ENCODE measurements at regions not wholly inside any gene's neighbourhood (a gene's known extent, or its start where the extent isn't known, plus 50 kb on each side); places are given as distances from the start of the nearest gene placed in this dataset.
"Not testable (repeated sequence)": the region's sequence is repeated elsewhere in the genome, so short reads cannot be mapped to it uniquely, and the experiment has no call there.

GRCh38 chr12:131644481-131644880, 66.4 kb upstream of the SFSWAP start:
- no peaks in the 10 kb centered on the region for H4K20me1 ChIP-seq (ENCODE audit: insufficient read depth, low read length)
- no peaks in the 10 kb centered on the region for H3K27me3 ChIP-seq (ENCODE audit: insufficient read depth, low read length)
- H3K36me3 ChIP-seq (ENCODE audit: insufficient read depth, low read length), result no peaks in the 10 kb centered on the region
- no peak for DNase-seq (ENCODE audit: insufficient read length, low spot score, missing footprints)
- H3K27ac ChIP-seq (ENCODE audit: low read depth, low read length), result no peak overlapping the region
- H2AFZ ChIP-seq (ENCODE audit: low read length), result no peak overlapping the region
- TF ChIP-seq CTCF (IDR thresholded peaks at IDR 0.05; ENCODE audit: extremely low read depth, low read depth, low read length), result no peak
- H3K9me3 ChIP-seq (ENCODE audit: low read depth, low read length), result no peaks in the 10 kb centered on the region
- no peaks in the 10 kb centered on the region for H3K4me1 ChIP-seq (ENCODE audit: insufficient read depth, low read length)
- no peaks in the 10 kb centered on the region for H3K79me2 ChIP-seq (ENCODE audit: insufficient read depth, low read length)
- no peak overlapping the region for H3K4me2 ChIP-seq (ENCODE audit: insufficient read depth, low read length)
- H3K4me3 ChIP-seq (ENCODE audit: insufficient read depth, low read length), result no peak overlapping the region

- H3K27ac ChIP-seq (ENCODE audit: low read depth, low read length); H3K4me2 ChIP-seq (ENCODE audit: insufficient read depth, low read length); H3K4me3 ChIP-seq (ENCODE audit: insufficient read depth, low read length); H3K27me3 ChIP-seq (ENCODE audit: insufficient read depth, low read length); H3K36me3 ChIP-seq (ENCODE audit: insufficient read depth, low read length); H4K20me1 ChIP-seq (ENCODE audit: insufficient read depth, low read length); H3K79me2 ChIP-seq (ENCODE audit: insufficient read depth, low read length); H2AFZ ChIP-seq (ENCODE audit: low read length); H3K4me1 ChIP-seq (ENCODE audit: insufficient read depth, low read length); DNase-seq (ENCODE audit: insufficient read length, low spot score, missing footprints); H3K9me3 ChIP-seq (ENCODE audit: low read depth, low read length): not testable (repeated sequence)
Observed at GRCh38 chr12:131644917-131645316, 66.0 kb upstream of the SFSWAP start.

- not testable (repeated sequence) for H3K9me3 ChIP-seq (ENCODE audit: low read depth, low read length); H4K20me1 ChIP-seq (ENCODE audit: insufficient read depth, low read length); H3K36me3 ChIP-seq (ENCODE audit: insufficient read depth, low read length); DNase-seq (ENCODE audit: insufficient read length, low spot score, missing footprints); H2AFZ ChIP-seq (ENCODE audit: low read length); H3K4me1 ChIP-seq (ENCODE audit: insufficient read depth, low read length); H3K4me3 ChIP-seq (ENCODE audit: insufficient read depth, low read length); H3K27ac ChIP-seq (ENCODE audit: low read depth, low read length); H3K4me2 ChIP-seq (ENCODE audit: insufficient read depth, low read length); H3K79me2 ChIP-seq (ENCODE audit: insufficient read depth, low read length); H3K27me3 ChIP-seq (ENCODE audit: insufficient read depth, low read length)
Observed at GRCh38 chr12:131645557-131645956, 65.3 kb upstream of the SFSWAP start.

- not testable (repeated sequence) for DNase-seq (ENCODE audit: insufficient read length, low spot score, missing footprints); H3K79me2 ChIP-seq (ENCODE audit: insufficient read depth, low read length); H2AFZ ChIP-seq (ENCODE audit: low read length); H3K27ac ChIP-seq (ENCODE audit: low read depth, low read length); H3K27me3 ChIP-seq (ENCODE audit: insufficient read depth, low read length); H3K36me3 ChIP-seq (ENCODE audit: insufficient read depth, low read length); H3K4me3 ChIP-seq (ENCODE audit: insufficient read depth, low read length); H3K4me2 ChIP-seq (ENCODE audit: insufficient read depth, low read length); H4K20me1 ChIP-seq (ENCODE audit: insufficient read depth, low read length); H3K9me3 ChIP-seq (ENCODE audit: low read depth, low read length); H3K4me1 ChIP-seq (ENCODE audit: insufficient read depth, low read length)
Observed at GRCh38 chr12:131646444-131646843, 64.4 kb upstream of the SFSWAP start.

- Histone ChIP-seq H3K4me2 (ENCODE audit: insufficient read depth, low read length) (no peak overlapping the region), H3K4me3 (ENCODE audit: insufficient read depth, low read length) (no peak overlapping the region), H4K20me1 (ENCODE audit: insufficient read depth, low read length) (no peaks in the 10 kb centered on the region), H3K9me3 (ENCODE audit: low read depth, low read length) (no peaks in the 10 kb centered on the region), H3K79me2 (ENCODE audit: insufficient read depth, low read length) (no peaks in the 10 kb centered on the region), H3K36me3 (ENCODE audit: insufficient read depth, low read length) (no peaks in the 10 kb centered on the region), H3K4me1 (ENCODE audit: insufficient read depth, low read length) (no peaks in the 10 kb centered on the region), H3K27ac (ENCODE audit: low read depth, low read length) (no peak overlapping the region), H3K27me3 (ENCODE audit: insufficient read depth, low read length) (no peaks in the 10 kb centered on the region), H2AFZ (ENCODE audit: low read length) (no peak overlapping the region)
- no peak for TF ChIP-seq CTCF (IDR thresholded peaks at IDR 0.05; ENCODE audit: extremely low read depth, low read depth, low read length)
- no peak for DNase-seq (ENCODE audit: insufficient read length, low spot score, missing footprints)
Observed at GRCh38 chr12:131647667-131648066, 63.2 kb upstream of the SFSWAP start.

- not testable (repeated sequence) for H3K9me3 ChIP-seq (ENCODE audit: low read depth, low read length); H3K79me2 ChIP-seq (ENCODE audit: insufficient read depth, low read length); H3K4me2 ChIP-seq (ENCODE audit: insufficient read depth, low read length); H2AFZ ChIP-seq (ENCODE audit: low read length); H3K36me3 ChIP-seq (ENCODE audit: insufficient read depth, low read length); H3K4me1 ChIP-seq (ENCODE audit: insufficient read depth, low read length); H4K20me1 ChIP-seq (ENCODE audit: insufficient read depth, low read length); DNase-seq (ENCODE audit: insufficient read length, low spot score, missing footprints); H3K27ac ChIP-seq (ENCODE audit: low read depth, low read length); H3K4me3 ChIP-seq (ENCODE audit: insufficient read depth, low read length); H3K27me3 ChIP-seq (ENCODE audit: insufficient read depth, low read length)
Observed at GRCh38 chr12:131655469-131656174, 55.3 kb upstream of the SFSWAP start.

GRCh38 chr12:131656796-131657195, 54.1 kb upstream of the SFSWAP start:
- DNase-seq (ENCODE audit: insufficient read length, low spot score, missing footprints); H3K4me3 ChIP-seq (ENCODE audit: insufficient read depth, low read length); H3K36me3 ChIP-seq (ENCODE audit: insufficient read depth, low read length); H2AFZ ChIP-seq (ENCODE audit: low read length); H3K79me2 ChIP-seq (ENCODE audit: insufficient read depth, low read length); H3K27me3 ChIP-seq (ENCODE audit: insufficient read depth, low read length); H3K4me2 ChIP-seq (ENCODE audit: insufficient read depth, low read length); H3K9me3 ChIP-seq (ENCODE audit: low read depth, low read length); H4K20me1 ChIP-seq (ENCODE audit: insufficient read depth, low read length); H3K4me1 ChIP-seq (ENCODE audit: insufficient read depth, low read length); H3K27ac ChIP-seq (ENCODE audit: low read depth, low read length): not testable (repeated sequence)

GRCh38 chr12:131658605-131659004, 52.3 kb upstream of the SFSWAP start:
- not testable (repeated sequence) for H3K4me1 ChIP-seq (ENCODE audit: insufficient read depth, low read length); H3K27ac ChIP-seq (ENCODE audit: low read depth, low read length); H3K36me3 ChIP-seq (ENCODE audit: insufficient read depth, low read length); DNase-seq (ENCODE audit: insufficient read length, low spot score, missing footprints); H3K4me3 ChIP-seq (ENCODE audit: insufficient read depth, low read length); H3K79me2 ChIP-seq (ENCODE audit: insufficient read depth, low read length); H3K27me3 ChIP-seq (ENCODE audit: insufficient read depth, low read length); H3K9me3 ChIP-seq (ENCODE audit: low read depth, low read length); H2AFZ ChIP-seq (ENCODE audit: low read length); H3K4me2 ChIP-seq (ENCODE audit: insufficient read depth, low read length); H4K20me1 ChIP-seq (ENCODE audit: insufficient read depth, low read length)

Measured in osteoblast (primary cell).